ENCODE measurements at regions not wholly inside any gene's neighbourhood (a gene's known extent, or its start where the extent isn't known, plus 50 kb on each side); places are given as distances from the start of the nearest gene placed in this dataset.

DNA sequence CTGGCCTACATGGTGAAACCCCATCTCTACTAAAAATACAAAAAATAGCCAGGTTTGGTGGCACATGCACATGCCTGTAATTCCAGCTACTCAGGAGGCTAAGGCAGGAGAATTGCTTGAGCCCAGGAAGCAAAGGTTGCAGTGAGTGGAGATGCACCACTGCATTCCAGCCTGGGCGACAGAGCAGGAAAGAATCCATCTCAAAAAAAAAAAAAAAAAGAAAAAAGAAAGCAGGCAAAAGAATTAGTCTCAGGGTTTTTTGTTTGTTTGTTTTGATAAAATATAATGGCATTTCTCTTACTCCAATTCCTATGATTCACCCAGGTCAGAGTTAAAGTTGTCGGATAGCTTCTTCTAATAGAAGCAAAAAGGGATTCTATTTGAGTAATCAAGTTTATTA is 67.0 kb upstream of the ATG10 start:
- Histone ChIP-seq H3K4me2 (ENCODE audit: low read depth, low read length) (no peak overlapping the region), H3K36me3 (replicated peaks in 1 of 2; ENCODE audit: control insufficient read depth in 1 of 2, insufficient read depth in 2 of 2, low read length in 2 of 2) (no peaks in the 10 kb centered on the region), H3K79me2 (ENCODE audit: insufficient read depth, low read length) (no peaks in the 10 kb centered on the region), H4K20me1 (ENCODE audit: insufficient read depth, low read length) (no peaks in the 10 kb centered on the region), H2AFZ (ENCODE audit: low read length) (no peak overlapping the region), H3K9me3 (ENCODE audit: low read length) (no peaks in the 10 kb centered on the region), H3K9ac (ENCODE audit: insufficient read depth, low read depth, low read length) (no peak overlapping the region), H3K4me3 (replicated peaks in 1 of 3; ENCODE audit: insufficient read depth in 1 of 3, low read depth in 2 of 3, low read length in 3 of 3) (no peak overlapping the region), H3K4me1 (ENCODE audit: insufficient read depth, low read length) (no peaks in the 10 kb centered on the region), H3K27me3 (ENCODE audit: control insufficient read depth in 1 of 2, insufficient read depth in 2 of 2, low read length in 2 of 2) (no peaks in the 10 kb centered on the region; a peak in 1 of 5 replicates), H3K27ac (ENCODE audit: extremely low read length, insufficient read depth, low read length) (no peak overlapping the region)
- DNase-seq (ENCODE audit: low spot score) (no peak), ATAC-seq (no peak), FAIRE-seq (no peak)
- BruUV-seq (replicated peaks), result no TSS peak
- intact Hi-C loops (cut with micrococcal nuclease; ENCODE audit: unreplicated experiment) (no loop called here), in situ Hi-C loops (cut with HindIII; ENCODE audit: extremely low pct_ligation_motif_present, low pct_unique_long_range_greater_than_20kb) (no loop called here)
- CTCF ChIA-PET (ENCODE audit: low intra/inter-chr PET ratio, low total read pairs), result no interaction called here
- TF ChIP-seq HNF4A (CRISPR knock-in tag; IDR thresholded peaks at IDR 0.05) (no peak), TP53 (CRISPR knock-in tag; conservative IDR thresholded peaks at IDR 0.05) (no peak), ISL2 (CRISPR knock-in tag; IDR thresholded peaks at IDR 0.05) (no peak), ELK4 (CRISPR knock-in tag; IDR thresholded peaks at IDR 0.05; ENCODE audit: borderline replicate concordance) (no peak), DNMT1 (CRISPR knock-in tag; IDR thresholded peaks at IDR 0.05) (no peak), ZNF484 (CRISPR knock-in tag; IDR thresholded peaks at IDR 0.05; ENCODE audit: borderline replicate concordance, low read depth) (no peak), TFDP2 (CRISPR knock-in tag; IDR thresholded peaks at IDR 0.05) (no peak), ZNF510 (CRISPR knock-in tag; IDR thresholded peaks at IDR 0.05; ENCODE audit: low read depth) (no peak), ZNF788 (CRISPR knock-in tag; IDR thresholded peaks at IDR 0.05; ENCODE audit: borderline replicate concordance) (no peak), ZNF563 (CRISPR knock-in tag; IDR thresholded peaks at IDR 0.05) (no peak), RXRA (CRISPR knock-in tag; IDR thresholded peaks at IDR 0.05) (no peak), REXO4 (CRISPR knock-in tag; IDR thresholded peaks at IDR 0.05; ENCODE audit: borderline replicate concordance) (no peak), MNT (IDR thresholded peaks at IDR 0.05) (no peak), ZNF709 (CRISPR knock-in tag; IDR thresholded peaks at IDR 0.05) (no peak), REL (CRISPR knock-in tag; conservative IDR thresholded peaks at IDR 0.05) (no peak), ZNF816 (CRISPR knock-in tag; IDR thresholded peaks at IDR 0.05; ENCODE audit: borderline replicate concordance) (no peak), BORCS8-MEF2B (CRISPR knock-in tag; IDR thresholded peaks at IDR 0.05) (no peak), THYN1 (CRISPR knock-in tag; IDR thresholded peaks at IDR 0.05; ENCODE audit: borderline replicate concordance, low read depth) (no peak)
- TF ChIP-seq, protein P1, sequence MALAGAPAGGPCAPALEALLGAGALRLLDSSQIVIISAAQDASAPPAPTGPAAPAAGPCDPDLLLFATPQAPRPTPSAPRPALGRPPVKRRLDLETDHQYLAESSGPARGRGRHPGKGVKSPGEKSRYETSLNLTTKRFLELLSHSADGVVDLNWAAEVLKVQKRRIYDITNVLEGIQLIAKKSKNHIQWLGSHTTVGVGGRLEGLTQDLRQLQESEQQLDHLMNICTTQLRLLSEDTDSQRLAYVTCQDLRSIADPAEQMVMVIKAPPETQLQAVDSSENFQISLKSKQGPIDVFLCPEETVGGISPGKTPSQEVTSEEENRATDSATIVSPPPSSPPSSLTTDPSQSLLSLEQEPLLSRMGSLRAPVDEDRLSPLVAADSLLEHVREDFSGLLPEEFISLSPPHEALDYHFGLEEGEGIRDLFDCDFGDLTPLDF (CRISPR knock-in tag; IDR thresholded peaks at IDR 0.05), result no peak
- TF ChIP-seq, protein P2, sequence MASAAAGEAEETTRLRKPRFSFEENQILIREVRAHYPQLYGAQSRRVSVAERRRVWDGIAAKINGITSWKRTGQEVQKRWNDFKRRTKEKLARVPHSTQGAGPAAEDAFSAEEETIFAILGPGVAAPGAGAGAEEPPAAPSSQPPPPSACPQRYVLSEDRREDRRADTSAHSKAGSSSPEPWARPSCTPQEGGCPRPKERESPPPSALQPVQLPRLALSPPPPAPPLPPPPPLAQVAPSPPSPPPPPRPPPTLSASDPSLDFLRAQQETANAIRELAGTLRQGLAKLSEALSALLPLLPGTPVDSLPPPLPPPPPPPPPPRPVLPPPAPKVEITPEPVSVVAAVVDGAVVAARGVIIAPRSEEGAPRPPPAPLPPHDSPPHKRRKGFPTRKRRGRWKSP (CRISPR knock-in tag; IDR thresholded peaks at IDR 0.05), result no peak
- POLR2A ChIA-PET, result no interaction called here
- 45% methylated on average over 2 of the region's 2 CpGs for WGBS (ENCODE audit: low lambda C conversion rate)

Data from HepG2 (cell line).